HT-29 (cell line): ENCODE measurements at regions not wholly inside any gene's neighbourhood (a gene's known extent, or its start where the extent isn't known, plus 50 kb on each side); places are given as distances from the start of the nearest gene placed in this dataset.

Source experiments
- DNase-seq: peaks from one replicate; pipeline ENCODE4 v3.0.0-alpha.2; 2015; ENCODE audit warnings: low spot score

- no peak for DNase-seq
Observed at GRCh38 chr4:163419074-163419473, 54.5 kb downstream of the TKTL2 start.

- no peak for DNase-seq
Observed at GRCh38 chr4:163415668-163416067, 57.9 kb downstream of the TKTL2 start.

DNA sequence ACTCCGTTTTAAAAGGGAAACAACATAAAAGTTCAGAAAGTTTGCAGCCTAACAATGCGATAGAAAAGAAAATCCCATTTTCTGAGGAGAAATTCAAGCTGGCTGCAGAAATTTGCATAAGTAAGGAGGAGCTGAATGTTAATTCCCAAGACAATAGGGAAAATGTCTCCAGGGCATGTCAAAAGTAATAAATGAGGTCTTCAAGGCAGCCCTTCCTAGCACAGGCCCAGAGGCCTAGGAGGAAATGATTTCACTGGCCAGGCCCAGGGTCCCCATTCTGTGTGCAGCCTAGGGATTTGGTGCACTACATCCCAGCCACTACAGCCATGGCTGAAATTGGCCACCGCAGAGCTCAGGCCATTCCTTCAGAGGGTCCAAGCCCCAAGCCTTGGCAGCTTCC is 59.3 kb downstream of the TKTL2 start:
- no peak for DNase-seq

- peak; percentile 16 for DNase-seq
Observed at GRCh38 chr4:163404580-163404979, 60.9 kb downstream of the NPY5R start.

- no peak for DNase-seq
Observed at GRCh38 chr4:163404080-163404479, 60.4 kb downstream of the NPY5R start.
